GM23338 (cell line): ENCODE measurements at regions not wholly inside any gene's neighbourhood (a gene's known extent, or its start where the extent isn't known, plus 50 kb on each side); places are given as distances from the start of the nearest gene placed in this dataset.

Experiments used
- ATAC-seq: fragments of 200-7000 bp; cut with Tn5 transposase; 3 replicates; pipeline ENCODE4 v1.9.1; 2020
- DNase-seq: peaks from one replicate; pipeline ENCODE4 v3.0.0-alpha.2; 2015; ENCODE audit warnings: low spot score
- H2AFZ ChIP-seq: fragments of 200-600 bp; sonication (generic); 2 replicates; pipeline ENCODE4 v1.8.0; 2016; ENCODE audit warnings: antibody characterized with exemption, mild to moderate bottlenecking, moderate library complexity
- H3F3A ChIP-seq: fragments of 200-600 bp; sonication (generic); replicated peaks from 2 replicates; pipeline ENCODE4 v1.8.0; 2017; ENCODE audit warnings: antibody characterized with exemption, mixed run types, low read depth
- H3K27ac ChIP-seq: fragments of 200-600 bp; sonication (generic); 2 replicates; pipeline ENCODE4 v1.6.1; 2016; ENCODE audit warnings: low read depth
- H3K27me3 ChIP-seq: fragments of 200-600 bp; sonication (generic); 2 replicates; pipeline ENCODE4 v1.8.0; 2016; ENCODE audit warnings: mild to moderate bottlenecking, mixed run types, moderate library complexity; ENCODE audit not compliant: insufficient read depth
- H3K36me3 ChIP-seq: fragments of 200-600 bp; sonication (generic); 2 replicates; pipeline ENCODE4 v1.8.0; 2016; ENCODE audit warnings: mild to moderate bottlenecking; ENCODE audit not compliant: insufficient read depth
- H3K4me1 ChIP-seq: fragments of 200-600 bp; sonication (generic); 2 replicates; pipeline ENCODE4 v1.8.0; 2016; ENCODE audit warnings: mild to moderate bottlenecking, moderate library complexity; ENCODE audit not compliant: insufficient read depth
- H3K4me2 ChIP-seq: fragments of 200-600 bp; sonication (generic); 2 replicates; pipeline ENCODE4 v1.7.1; 2017; ENCODE audit warnings: mixed run types
- H3K4me3 ChIP-seq: fragments of 200-600 bp; sonication (generic); 2 replicates; pipeline ENCODE4 v1.6.1; 2016; ENCODE audit warnings: mixed run types
- H3K79me2 ChIP-seq: fragments of 200-600 bp; sonication (generic); replicated peaks from 2 replicates; pipeline ENCODE4 v1.8.0; 2017; ENCODE audit warnings: mild to moderate bottlenecking; ENCODE audit not compliant: insufficient read depth
- H3K9me2 ChIP-seq: fragments of 200-600 bp; sonication (generic); 2 replicates; pipeline ENCODE4 v1.8.0; 2017; ENCODE audit not compliant: insufficient read depth
- H4K20me1 ChIP-seq: fragments of 200-600 bp; sonication (generic); replicated peaks from 2 replicates; pipeline ENCODE4 v1.8.0; 2017; ENCODE audit warnings: mild to moderate bottlenecking; ENCODE audit not compliant: insufficient read depth
- H3K27ac Mint-ChIP-seq: 2 replicates; pipeline ENCODE4 v1.8.0; 2020; ENCODE audit warnings: inconsistent platforms, mild to moderate bottlenecking, moderate library complexity, mixed read lengths
- H3K27me3 Mint-ChIP-seq: 3 replicates; pipeline ENCODE4 v1.8.0; 2022; ENCODE audit warnings: low read depth, mild to moderate bottlenecking, moderate library complexity, mixed read lengths, inconsistent platforms; ENCODE audit not compliant: insufficient read depth, poor library complexity
- H3K36me3 Mint-ChIP-seq: 3 replicates; pipeline ENCODE4 v1.8.0; 2021; ENCODE audit warnings: low read depth, mild to moderate bottlenecking, inconsistent platforms, moderate library complexity, mixed read lengths
- H3K4me1 Mint-ChIP-seq: 3 replicates; pipeline ENCODE4 v1.8.0; 2020; ENCODE audit warnings: mild to moderate bottlenecking, inconsistent platforms, mixed read lengths
- H3K4me3 Mint-ChIP-seq: 3 replicates; pipeline ENCODE4 v1.8.0; 2021; ENCODE audit warnings: moderate library complexity, mild to moderate bottlenecking, inconsistent platforms, mixed read lengths
- H3K9me3 Mint-ChIP-seq: 3 replicates; pipeline ENCODE4 v1.8.0; 2020; ENCODE audit warnings: moderate library complexity, mild to moderate bottlenecking, inconsistent platforms, mixed read lengths
- EZH2 ChIP-seq: fragments of 200-600 bp; sonication (generic); IDR thresholded peaks from one replicate; pipeline ENCODE4 v1.8.0; 2017; ENCODE audit warnings: antibody characterized with exemption, mild to moderate bottlenecking, low read depth; ENCODE audit not compliant: unreplicated experiment
- EZH2phosphoT487 ChIP-seq: fragments of 200-600 bp; sonication (generic); IDR thresholded peaks from one replicate; pipeline ENCODE4 v1.8.1; 2018; ENCODE audit warnings: antibody characterized with exemption; ENCODE audit not compliant: unreplicated experiment
- JUNB ChIP-seq: IDR thresholded peaks from one replicate; pipeline ENCODE4 v1.6.1; 2016; ENCODE audit warnings: antibody characterized with exemption; ENCODE audit not compliant: unreplicated experiment
- NANOG ChIP-seq: IDR thresholded peaks from 2 replicates; pipeline ENCODE4 v1.6.1; 2016; ENCODE audit warnings: antibody characterized with exemption, borderline replicate concordance
- POLR2AphosphoS5 ChIP-seq: IDR thresholded peaks from 2 replicates; pipeline ENCODE4 v1.6.1; 2016; ENCODE audit warnings: antibody characterized with exemption, low read depth
- STAT1 ChIP-seq: IDR thresholded peaks from one replicate; pipeline ENCODE4 v1.6.1; 2016; ENCODE audit warnings: antibody characterized with exemption; ENCODE audit not compliant: unreplicated experiment
- ZNF114 ChIP-seq: fragments of 250-450 bp; sonication (Bioruptor Pico); IDR thresholded peaks from 2 replicates; pipeline ENCODE4 v1.5.0; 2020; ENCODE audit warnings: mild to moderate bottlenecking, moderate library complexity
- ZNF331 ChIP-seq: fragments of 250-450 bp; sonication (Bioruptor Pico); IDR thresholded peaks from 2 replicates; pipeline ENCODE4 v1.5.0; 2020; ENCODE audit warnings: low read depth, mild to moderate bottlenecking, moderate library complexity
- TF ChIP-seq, protein P1 (sequence below), 2 experiments: fragments of 200-600 bp in 1 of 2; sonication (generic) in 1 of 2; conservative IDR thresholded peaks; 2 replicates each; pipeline versions ENCODE4 v1.5.1 to v1.6.1; 2016 to 2017; ENCODE audit warnings: antibody characterized with exemption in 2 of 2, low read depth in 2 of 2, mild to moderate bottlenecking in 2 of 2, moderate library complexity in 1 of 2
- TF ChIP-seq, protein P2 (sequence below): fragments of 250-450 bp; sonication (Bioruptor Pico); IDR thresholded peaks from 2 replicates; pipeline ENCODE4 v1.5.0; 2020; ENCODE audit warnings: mild to moderate bottlenecking, moderate library complexity
- TF ChIP-seq, protein P3 (sequence below): IDR thresholded peaks from one replicate; pipeline ENCODE4 v1.6.1; 2018; ENCODE audit warnings: antibody characterized with exemption; ENCODE audit not compliant: unreplicated experiment

DNA sequence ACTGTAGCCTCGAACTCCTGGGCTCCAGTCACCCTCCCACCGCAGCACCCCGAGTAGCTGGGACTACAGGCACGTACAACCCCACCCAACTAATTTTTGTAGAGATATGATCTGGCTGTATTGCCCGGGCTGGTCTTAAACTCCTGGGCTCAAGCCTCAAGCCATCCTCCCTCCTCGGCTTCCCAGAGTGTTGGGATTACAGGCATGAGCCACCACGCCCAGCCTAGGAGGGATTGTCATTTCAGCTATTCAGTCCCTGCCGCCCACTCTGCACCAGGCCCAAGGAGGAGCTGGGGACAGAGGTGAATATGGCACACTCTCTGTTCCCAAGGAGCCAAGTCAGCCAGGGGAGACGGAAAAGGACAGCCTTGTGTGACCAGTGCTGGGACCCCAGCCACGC is 256.2 kb downstream of the PARN start:
- ATAC-seq (no peak), DNase-seq (no peak)
- H3K9me3 Mint-ChIP-seq: no peaks in the 10 kb centered on the region; the same call in 2 of the 3 replicates
- no peak overlapping the region for H3K27ac Mint-ChIP-seq
- H3F3A ChIP-seq: no peaks in the 10 kb centered on the region
- H3K27ac ChIP-seq: no peak overlapping the region
- peak overlapping the region; percentile 52; the same call in 1 of the 2 replicates for H2AFZ ChIP-seq
- H3K4me3 Mint-ChIP-seq: no peak overlapping the region
- H4K20me1 ChIP-seq: no peaks in the 10 kb centered on the region
- no peak overlapping the region for H3K4me2 ChIP-seq
- no peaks in the 10 kb centered on the region for H3K4me1 ChIP-seq
- no peaks in the 10 kb centered on the region for H3K79me2 ChIP-seq
- no peaks in the 10 kb centered on the region for H3K27me3 ChIP-seq
- H3K9me2 ChIP-seq: no peaks in the 10 kb centered on the region
- no peaks in the 10 kb centered on the region for H3K36me3 ChIP-seq
- no peaks in the 10 kb centered on the region for H3K36me3 Mint-ChIP-seq
- peaks cover 8% of the 10 kb centered on the region for H3K27me3 Mint-ChIP-seq
- TF ChIP-seq, protein P1, sequence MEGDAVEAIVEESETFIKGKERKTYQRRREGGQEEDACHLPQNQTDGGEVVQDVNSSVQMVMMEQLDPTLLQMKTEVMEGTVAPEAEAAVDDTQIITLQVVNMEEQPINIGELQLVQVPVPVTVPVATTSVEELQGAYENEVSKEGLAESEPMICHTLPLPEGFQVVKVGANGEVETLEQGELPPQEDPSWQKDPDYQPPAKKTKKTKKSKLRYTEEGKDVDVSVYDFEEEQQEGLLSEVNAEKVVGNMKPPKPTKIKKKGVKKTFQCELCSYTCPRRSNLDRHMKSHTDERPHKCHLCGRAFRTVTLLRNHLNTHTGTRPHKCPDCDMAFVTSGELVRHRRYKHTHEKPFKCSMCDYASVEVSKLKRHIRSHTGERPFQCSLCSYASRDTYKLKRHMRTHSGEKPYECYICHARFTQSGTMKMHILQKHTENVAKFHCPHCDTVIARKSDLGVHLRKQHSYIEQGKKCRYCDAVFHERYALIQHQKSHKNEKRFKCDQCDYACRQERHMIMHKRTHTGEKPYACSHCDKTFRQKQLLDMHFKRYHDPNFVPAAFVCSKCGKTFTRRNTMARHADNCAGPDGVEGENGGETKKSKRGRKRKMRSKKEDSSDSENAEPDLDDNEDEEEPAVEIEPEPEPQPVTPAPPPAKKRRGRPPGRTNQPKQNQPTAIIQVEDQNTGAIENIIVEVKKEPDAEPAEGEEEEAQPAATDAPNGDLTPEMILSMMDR (conservative IDR thresholded peaks at IDR 0.05; ENCODE audit: low read depth in 2 of 2): no peak
- no peak for TF ChIP-seq ZNF114 (CRISPR knock-in tag)
- TF ChIP-seq ZNF331 (CRISPR knock-in tag): no peak
- no peak for TF ChIP-seq POLR2AphosphoS5
- no peak for TF ChIP-seq EZH2phosphoT487
- H3K4me1 Mint-ChIP-seq: peaks cover 10% of the 10 kb centered on the region; the same call in 2 of the 3 replicates
- no peak overlapping the region for H3K4me3 ChIP-seq

DNA sequence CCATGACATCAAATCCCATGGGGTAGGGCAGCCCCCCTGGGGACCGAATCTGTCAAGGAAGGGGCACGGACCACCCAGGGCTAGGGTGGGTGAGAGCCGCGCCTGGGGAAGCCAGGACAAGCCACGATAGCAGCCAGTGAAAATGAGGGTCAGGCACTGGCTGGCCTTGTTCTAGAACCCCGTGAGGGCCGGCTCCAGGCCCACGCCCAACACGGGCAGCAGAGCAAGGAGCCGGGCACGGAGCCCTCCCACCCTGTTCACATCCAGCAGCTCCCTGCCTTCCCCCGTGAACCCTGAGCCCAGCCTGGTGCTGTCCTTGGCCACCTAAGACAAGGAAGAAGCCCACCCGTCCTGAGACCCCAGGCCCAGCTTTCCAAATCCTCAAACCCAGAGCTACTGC is 256.7 kb downstream of the PARN start:
- H3K4me3 Mint-ChIP-seq: no peak overlapping the region
- H3K4me3 ChIP-seq: no peak overlapping the region
- no peaks in the 10 kb centered on the region for H3F3A ChIP-seq
- H3K9me3 Mint-ChIP-seq: no peaks in the 10 kb centered on the region; the same call in 2 of the 3 replicates
- DNase-seq (no peak), ATAC-seq (no peak)
- peaks cover 8% of the 10 kb centered on the region for H3K27me3 Mint-ChIP-seq
- no peaks in the 10 kb centered on the region for H3K36me3 Mint-ChIP-seq
- H3K36me3 ChIP-seq: no peaks in the 10 kb centered on the region
- H3K27ac Mint-ChIP-seq: no peak overlapping the region
- H3K27me3 ChIP-seq: no peaks in the 10 kb centered on the region
- peak overlapping the region; percentile 7; the same call in 1 of the 2 replicates for H2AFZ ChIP-seq
- no peaks in the 10 kb centered on the region for H4K20me1 ChIP-seq
- H3K4me1 Mint-ChIP-seq: peaks cover 10% of the 10 kb centered on the region; the same call in 2 of the 3 replicates
- H3K27ac ChIP-seq: no peak overlapping the region
- no peak overlapping the region for H3K4me2 ChIP-seq
- no peaks in the 10 kb centered on the region for H3K4me1 ChIP-seq
- no peaks in the 10 kb centered on the region for H3K79me2 ChIP-seq
- H3K9me2 ChIP-seq: no peaks in the 10 kb centered on the region
- TF ChIP-seq EZH2 (no peak), POLR2AphosphoS5 (no peak), ZNF114 (CRISPR knock-in tag) (no peak), EZH2phosphoT487 (no peak), JUNB (no peak), ZNF331 (CRISPR knock-in tag) (no peak), STAT1 (no peak), NANOG (no peak)
- TF ChIP-seq, protein P2, sequence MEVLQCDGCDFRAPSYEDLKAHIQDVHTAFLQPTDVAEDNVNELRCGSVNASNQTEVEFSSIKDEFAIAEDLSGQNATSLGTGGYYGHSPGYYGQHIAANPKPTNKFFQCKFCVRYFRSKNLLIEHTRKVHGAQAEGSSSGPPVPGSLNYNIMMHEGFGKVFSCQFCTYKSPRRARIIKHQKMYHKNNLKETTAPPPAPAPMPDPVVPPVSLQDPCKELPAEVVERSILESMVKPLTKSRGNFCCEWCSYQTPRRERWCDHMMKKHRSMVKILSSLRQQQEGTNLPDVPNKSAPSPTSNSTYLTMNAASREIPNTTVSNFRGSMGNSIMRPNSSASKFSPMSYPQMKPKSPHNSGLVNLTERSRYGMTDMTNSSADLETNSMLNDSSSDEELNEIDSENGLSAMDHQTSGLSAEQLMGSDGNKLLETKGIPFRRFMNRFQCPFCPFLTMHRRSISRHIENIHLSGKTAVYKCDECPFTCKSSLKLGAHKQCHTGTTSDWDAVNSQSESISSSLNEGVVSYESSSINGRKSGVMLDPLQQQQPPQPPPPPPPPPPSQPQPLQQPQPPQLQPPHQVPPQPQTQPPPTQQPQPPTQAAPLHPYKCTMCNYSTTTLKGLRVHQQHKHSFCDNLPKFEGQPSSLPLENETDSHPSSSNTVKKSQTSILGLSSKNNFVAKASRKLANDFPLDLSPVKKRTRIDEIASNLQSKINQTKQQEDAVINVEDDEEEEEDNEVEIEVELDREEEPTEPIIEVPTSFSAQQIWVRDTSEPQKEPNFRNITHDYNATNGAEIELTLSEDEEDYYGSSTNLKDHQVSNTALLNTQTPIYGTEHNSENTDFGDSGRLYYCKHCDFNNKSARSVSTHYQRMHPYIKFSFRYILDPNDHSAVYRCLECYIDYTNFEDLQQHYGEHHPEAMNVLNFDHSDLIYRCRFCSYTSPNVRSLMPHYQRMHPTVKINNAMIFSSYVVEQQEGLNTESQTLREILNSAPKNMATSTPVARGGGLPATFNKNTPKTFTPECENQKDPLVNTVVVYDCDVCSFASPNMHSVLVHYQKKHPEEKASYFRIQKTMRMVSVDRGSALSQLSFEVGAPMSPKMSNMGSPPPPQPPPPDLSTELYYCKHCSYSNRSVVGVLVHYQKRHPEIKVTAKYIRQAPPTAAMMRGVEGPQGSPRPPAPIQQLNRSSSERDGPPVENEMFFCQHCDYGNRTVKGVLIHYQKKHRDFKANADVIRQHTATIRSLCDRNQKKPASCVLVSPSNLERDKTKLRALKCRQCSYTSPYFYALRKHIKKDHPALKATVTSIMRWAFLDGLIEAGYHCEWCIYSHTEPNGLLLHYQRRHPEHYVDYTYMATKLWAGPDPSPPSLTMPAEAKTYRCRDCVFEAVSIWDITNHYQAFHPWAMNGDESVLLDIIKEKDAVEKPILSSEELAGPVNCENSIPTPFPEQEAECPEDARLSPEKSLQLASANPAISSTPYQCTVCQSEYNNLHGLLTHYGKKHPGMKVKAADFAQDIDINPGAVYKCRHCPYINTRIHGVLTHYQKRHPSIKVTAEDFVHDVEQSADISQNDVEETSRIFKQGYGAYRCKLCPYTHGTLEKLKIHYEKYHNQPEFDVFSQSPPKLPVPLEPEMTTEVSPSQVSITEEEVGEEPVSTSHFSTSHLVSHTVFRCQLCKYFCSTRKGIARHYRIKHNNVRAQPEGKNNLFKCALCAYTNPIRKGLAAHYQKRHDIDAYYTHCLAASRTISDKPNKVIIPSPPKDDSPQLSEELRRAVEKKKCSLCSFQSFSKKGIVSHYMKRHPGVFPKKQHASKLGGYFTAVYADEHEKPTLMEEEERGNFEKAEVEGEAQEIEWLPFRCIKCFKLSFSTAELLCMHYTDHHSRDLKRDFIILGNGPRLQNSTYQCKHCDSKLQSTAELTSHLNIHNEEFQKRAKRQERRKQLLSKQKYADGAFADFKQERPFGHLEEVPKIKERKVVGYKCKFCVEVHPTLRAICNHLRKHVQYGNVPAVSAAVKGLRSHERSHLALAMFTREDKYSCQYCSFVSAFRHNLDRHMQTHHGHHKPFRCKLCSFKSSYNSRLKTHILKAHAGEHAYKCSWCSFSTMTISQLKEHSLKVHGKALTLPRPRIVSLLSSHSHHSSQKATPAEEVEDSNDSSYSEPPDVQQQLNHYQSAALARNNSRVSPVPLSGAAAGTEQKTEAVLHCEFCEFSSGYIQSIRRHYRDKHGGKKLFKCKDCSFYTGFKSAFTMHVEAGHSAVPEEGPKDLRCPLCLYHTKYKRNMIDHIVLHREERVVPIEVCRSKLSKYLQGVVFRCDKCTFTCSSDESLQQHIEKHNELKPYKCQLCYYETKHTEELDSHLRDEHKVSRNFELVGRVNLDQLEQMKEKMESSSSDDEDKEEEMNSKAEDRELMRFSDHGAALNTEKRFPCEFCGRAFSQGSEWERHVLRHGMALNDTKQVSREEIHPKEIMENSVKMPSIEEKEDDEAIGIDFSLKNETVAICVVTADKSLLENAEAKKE (CRISPR knock-in tag): no peak
- TF ChIP-seq, protein P3, sequence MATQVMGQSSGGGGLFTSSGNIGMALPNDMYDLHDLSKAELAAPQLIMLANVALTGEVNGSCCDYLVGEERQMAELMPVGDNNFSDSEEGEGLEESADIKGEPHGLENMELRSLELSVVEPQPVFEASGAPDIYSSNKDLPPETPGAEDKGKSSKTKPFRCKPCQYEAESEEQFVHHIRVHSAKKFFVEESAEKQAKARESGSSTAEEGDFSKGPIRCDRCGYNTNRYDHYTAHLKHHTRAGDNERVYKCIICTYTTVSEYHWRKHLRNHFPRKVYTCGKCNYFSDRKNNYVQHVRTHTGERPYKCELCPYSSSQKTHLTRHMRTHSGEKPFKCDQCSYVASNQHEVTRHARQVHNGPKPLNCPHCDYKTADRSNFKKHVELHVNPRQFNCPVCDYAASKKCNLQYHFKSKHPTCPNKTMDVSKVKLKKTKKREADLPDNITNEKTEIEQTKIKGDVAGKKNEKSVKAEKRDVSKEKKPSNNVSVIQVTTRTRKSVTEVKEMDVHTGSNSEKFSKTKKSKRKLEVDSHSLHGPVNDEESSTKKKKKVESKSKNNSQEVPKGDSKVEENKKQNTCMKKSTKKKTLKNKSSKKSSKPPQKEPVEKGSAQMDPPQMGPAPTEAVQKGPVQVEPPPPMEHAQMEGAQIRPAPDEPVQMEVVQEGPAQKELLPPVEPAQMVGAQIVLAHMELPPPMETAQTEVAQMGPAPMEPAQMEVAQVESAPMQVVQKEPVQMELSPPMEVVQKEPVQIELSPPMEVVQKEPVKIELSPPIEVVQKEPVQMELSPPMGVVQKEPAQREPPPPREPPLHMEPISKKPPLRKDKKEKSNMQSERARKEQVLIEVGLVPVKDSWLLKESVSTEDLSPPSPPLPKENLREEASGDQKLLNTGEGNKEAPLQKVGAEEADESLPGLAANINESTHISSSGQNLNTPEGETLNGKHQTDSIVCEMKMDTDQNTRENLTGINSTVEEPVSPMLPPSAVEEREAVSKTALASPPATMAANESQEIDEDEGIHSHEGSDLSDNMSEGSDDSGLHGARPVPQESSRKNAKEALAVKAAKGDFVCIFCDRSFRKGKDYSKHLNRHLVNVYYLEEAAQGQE: no peak
